ENCODE measurements at regions not wholly inside any gene's neighbourhood (a gene's known extent, or its start where the extent isn't known, plus 50 kb on each side); places are given as distances from the start of the nearest gene placed in this dataset.

DNA sequence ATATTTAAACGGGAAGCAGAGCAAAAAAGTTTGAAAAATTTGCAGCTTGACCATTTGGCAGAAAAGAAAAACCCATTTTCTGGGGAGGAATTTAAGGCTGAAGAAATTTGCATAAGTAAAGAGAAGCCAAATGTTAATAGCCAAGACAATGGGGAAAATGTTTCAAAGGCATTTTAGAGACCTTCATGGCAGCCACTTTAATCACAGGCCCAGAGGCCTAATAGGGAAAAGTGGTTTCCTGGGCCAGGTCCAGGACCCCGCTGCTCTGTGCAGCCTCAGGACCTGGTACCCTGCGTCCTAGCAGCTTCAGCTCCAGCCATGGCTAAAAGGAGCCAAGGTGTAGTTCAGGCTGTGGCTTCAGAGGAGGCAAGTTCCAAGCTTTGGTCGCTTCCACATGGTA, 507.3 kb downstream of the SLCO4C1 start:
- ChIA-PET CTCF (no interaction called here), POLR2A (no interaction called here)
- no peaks in the 10 kb centered on the region for H3K27me3 ChIP-seq (ENCODE audit: control insufficient read depth in 2 of 2, insufficient read depth in 2 of 2, low read length in 2 of 2)
- intact Hi-C loops (cut with micrococcal nuclease) (no loop called here), dilution Hi-C loops (cut with MboI; ENCODE audit: extremely low pct_ligation_motif_present, low sequenced_read_pairs) (no loop called here)
- no peak for TF ChIP-seq EZH2 (IDR thresholded peaks at IDR 0.05; ENCODE audit: borderline replicate concordance, low read depth, low read length, severe bottlenecking)
- no peak for TF ChIP-seq POLR2A (IDR thresholded peaks at IDR 0.05; ENCODE audit: low read depth, low read length)
- no peak for TF ChIP-seq JUN (IDR thresholded peaks at IDR 0.05; ENCODE audit: borderline replicate concordance, insufficient read depth, insufficient read length, low read depth)
- TF ChIP-seq FOS (IDR thresholded peaks at IDR 0.05; ENCODE audit: borderline replicate concordance, insufficient read depth, low read length): no peak
- TF ChIP-seq, protein P1, sequence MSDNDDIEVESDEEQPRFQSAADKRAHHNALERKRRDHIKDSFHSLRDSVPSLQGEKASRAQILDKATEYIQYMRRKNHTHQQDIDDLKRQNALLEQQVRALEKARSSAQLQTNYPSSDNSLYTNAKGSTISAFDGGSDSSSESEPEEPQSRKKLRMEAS (IDR thresholded peaks at IDR 0.05; ENCODE audit: insufficient read depth, insufficient read length): no peak
- no peak for TF ChIP-seq GATA2 (IDR thresholded peaks at IDR 0.05; ENCODE audit: insufficient read depth, insufficient read length, low read depth, low read length)
- no peak for TF ChIP-seq POLR2AphosphoS5 (IDR thresholded peaks at IDR 0.05; ENCODE audit: insufficient read depth, low read depth, low read length)
- TF ChIP-seq MYC (IDR thresholded peaks at IDR 0.05; ENCODE audit: low read depth, low read length): no peak
- TF ChIP-seq, protein P2, sequence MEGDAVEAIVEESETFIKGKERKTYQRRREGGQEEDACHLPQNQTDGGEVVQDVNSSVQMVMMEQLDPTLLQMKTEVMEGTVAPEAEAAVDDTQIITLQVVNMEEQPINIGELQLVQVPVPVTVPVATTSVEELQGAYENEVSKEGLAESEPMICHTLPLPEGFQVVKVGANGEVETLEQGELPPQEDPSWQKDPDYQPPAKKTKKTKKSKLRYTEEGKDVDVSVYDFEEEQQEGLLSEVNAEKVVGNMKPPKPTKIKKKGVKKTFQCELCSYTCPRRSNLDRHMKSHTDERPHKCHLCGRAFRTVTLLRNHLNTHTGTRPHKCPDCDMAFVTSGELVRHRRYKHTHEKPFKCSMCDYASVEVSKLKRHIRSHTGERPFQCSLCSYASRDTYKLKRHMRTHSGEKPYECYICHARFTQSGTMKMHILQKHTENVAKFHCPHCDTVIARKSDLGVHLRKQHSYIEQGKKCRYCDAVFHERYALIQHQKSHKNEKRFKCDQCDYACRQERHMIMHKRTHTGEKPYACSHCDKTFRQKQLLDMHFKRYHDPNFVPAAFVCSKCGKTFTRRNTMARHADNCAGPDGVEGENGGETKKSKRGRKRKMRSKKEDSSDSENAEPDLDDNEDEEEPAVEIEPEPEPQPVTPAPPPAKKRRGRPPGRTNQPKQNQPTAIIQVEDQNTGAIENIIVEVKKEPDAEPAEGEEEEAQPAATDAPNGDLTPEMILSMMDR (IDR thresholded peaks at IDR 0.05; ENCODE audit: extremely low read depth in 1 of 2, insufficient read depth in 1 of 2, low read depth in 1 of 2, low read length in 2 of 2): no peak
- H3K4me3 ChIP-seq (replicated peaks in 1 of 3; ENCODE audit: insufficient read depth in 1 of 3, low read depth in 1 of 3, low read length in 3 of 3): no peak overlapping the region
- no peak overlapping the region for H3K9ac ChIP-seq (replicated peaks; ENCODE audit: extremely low read depth, insufficient read depth, low read length)
- no peak overlapping the region for H2AFZ ChIP-seq (ENCODE audit: low read depth, low read length)
- DNase-seq (ENCODE audit: low read depth, low spot score): no peak
- no peak overlapping the region for H3K4me2 ChIP-seq (ENCODE audit: insufficient read depth, low read length)
- no peaks in the 10 kb centered on the region for H4K20me1 ChIP-seq (replicated peaks; ENCODE audit: control insufficient read depth, extremely low read depth, insufficient read depth, low read length)
- no peaks in the 10 kb centered on the region for H3K9me3 ChIP-seq (replicated peaks; ENCODE audit: control insufficient read depth, insufficient read depth, low read length)
- H3K36me3 ChIP-seq (ENCODE audit: control insufficient read depth in 2 of 2, extremely low read depth in 1 of 2, insufficient read depth in 2 of 2, low read length in 2 of 2): no peaks in the 10 kb centered on the region
- H3K9me1 ChIP-seq (replicated peaks; ENCODE audit: control insufficient read depth, extremely low read depth, insufficient read depth, low read length): no peaks in the 10 kb centered on the region
- no peaks in the 10 kb centered on the region for H3K4me1 ChIP-seq (ENCODE audit: control insufficient read depth, extremely low read depth, insufficient read depth, low read length)
- no peak overlapping the region for H3K27ac ChIP-seq (ENCODE audit: insufficient read depth, low read depth, low read length)
- BruUV-seq (replicated peaks): no TSS peak
- no peaks in the 10 kb centered on the region for H3K79me2 ChIP-seq (ENCODE audit: control insufficient read depth, insufficient read depth, low read length)
- no peak for FAIRE-seq
